ENCODE measurements at regions not wholly inside any gene's neighbourhood (a gene's known extent, or its start where the extent isn't known, plus 50 kb on each side); places are given as distances from the start of the nearest gene placed in this dataset.

DNA sequence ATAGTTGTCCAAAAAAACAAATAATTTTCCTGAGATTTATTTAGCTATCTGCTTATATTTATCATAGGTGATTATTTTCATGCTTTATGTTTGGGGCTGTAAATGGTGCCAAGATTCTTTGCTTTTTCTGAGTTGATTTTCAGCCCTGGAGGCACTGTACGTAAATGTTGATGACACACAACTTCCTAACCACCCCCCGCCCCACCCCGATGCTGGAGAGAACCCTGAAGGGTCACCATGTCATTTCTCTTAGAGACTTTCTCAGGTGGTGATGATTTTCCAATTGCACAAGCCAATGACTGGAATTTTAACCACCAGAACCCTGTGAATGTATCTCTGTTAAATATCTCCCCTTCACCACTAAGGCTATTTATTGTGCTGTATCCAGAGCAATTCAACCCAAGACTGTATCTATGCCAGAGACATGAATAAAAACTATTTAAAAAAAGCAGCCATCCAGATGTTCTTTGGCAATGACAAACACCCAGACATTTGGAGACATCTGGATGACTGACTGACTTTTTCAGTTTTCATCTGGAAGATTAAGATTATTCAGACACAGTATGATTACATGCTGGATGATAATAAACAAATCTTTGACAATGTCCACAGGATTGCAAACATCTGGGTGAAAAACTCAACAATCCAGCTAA is 346.0 kb downstream of the LMX1A start:
- Histone ChIP-seq H3K9me1 (ENCODE audit: control insufficient read depth, insufficient read depth, low read length) (no peaks in the 10 kb centered on the region), H3K27ac (ENCODE audit: extremely low read depth, low read depth, low read length) (no peak overlapping the region), H3K27me3 (ENCODE audit: control insufficient read depth in 2 of 2, insufficient read depth in 2 of 2, low read length in 2 of 2) (no peaks in the 10 kb centered on the region), H2AFZ (ENCODE audit: low read depth, low read length) (no peak overlapping the region), H4K20me1 (replicated peaks; ENCODE audit: control insufficient read depth, insufficient read depth, low read length) (no peaks in the 10 kb centered on the region), H3K9me3 (replicated peaks; ENCODE audit: control insufficient read depth, insufficient read depth, low read depth, low read length) (no peaks in the 10 kb centered on the region), H3K79me2 (ENCODE audit: control insufficient read depth, insufficient read depth, low read length) (no peaks in the 10 kb centered on the region), H3K4me3 (no peak overlapping the region), H3K4me2 (ENCODE audit: insufficient read depth, low read length) (no peak overlapping the region), H3K9ac (ENCODE audit: insufficient read depth in 1 of 2, low read depth in 2 of 2, low read length in 2 of 2) (no peak overlapping the region), H3K36me3 (ENCODE audit: control insufficient read depth, insufficient read depth, low read length) (no peaks in the 10 kb centered on the region), H3K4me1 (replicated peaks in 1 of 2; ENCODE audit: control insufficient read depth in 2 of 2, insufficient read depth in 2 of 2, low read length in 2 of 2) (no peaks in the 10 kb centered on the region)
- CTCF ChIA-PET (ENCODE audit: low intra/inter-chr PET ratio) = no interaction called here
- DNase-seq (ENCODE audit: extremely low read depth in 1 of 4, low spot score in 3 of 4) (no peak), FAIRE-seq (no peak), ATAC-seq (no peak)
- POLR2A ChIA-PET = no interaction called here
- BruUV-seq (replicated peaks) = no TSS peak
- intact Hi-C loops (cut with micrococcal nuclease) = no loop called here
- in situ Hi-C loops (cut with MboI) = no loop called here
- 4% methylated on average over 3 of the region's 3 CpGs for WGBS (ENCODE audit: insufficient coverage, low coverage, missing lambda C conversion rate)
- TF ChIP-seq ZNF583 (CRISPR knock-in tag; IDR thresholded peaks at IDR 0.05) (no peak), BMI1 (IDR thresholded peaks at IDR 0.05; ENCODE audit: low read length) (no peak), MXI1 (IDR thresholded peaks at IDR 0.05; ENCODE audit: low read depth, low read length) (no peak), NFRKB (IDR thresholded peaks at IDR 0.05; ENCODE audit: low read depth) (no peak), GABPB1 (CRISPR knock-in tag; IDR thresholded peaks at IDR 0.05) (no peak), KLF16 (IDR thresholded peaks at IDR 0.05) (no peak), RBM17 (IDR thresholded peaks at IDR 0.05; ENCODE audit: borderline replicate concordance, low read depth, low read length) (no peak), POU5F1 (IDR thresholded peaks at IDR 0.05; ENCODE audit: borderline replicate concordance, low read depth, low read length, partially characterized antibody) (no peak), ZNF263 (CRISPR knock-in tag; IDR thresholded peaks at IDR 0.05; ENCODE audit: borderline replicate concordance) (no peak), EZH2 (IDR thresholded peaks at IDR 0.05; ENCODE audit: borderline replicate concordance, low read depth, low read length) (no peak), NCOA4 (IDR thresholded peaks at IDR 0.05; ENCODE audit: partially characterized antibody) (no peak)
- TF ChIP-seq, protein P1, sequence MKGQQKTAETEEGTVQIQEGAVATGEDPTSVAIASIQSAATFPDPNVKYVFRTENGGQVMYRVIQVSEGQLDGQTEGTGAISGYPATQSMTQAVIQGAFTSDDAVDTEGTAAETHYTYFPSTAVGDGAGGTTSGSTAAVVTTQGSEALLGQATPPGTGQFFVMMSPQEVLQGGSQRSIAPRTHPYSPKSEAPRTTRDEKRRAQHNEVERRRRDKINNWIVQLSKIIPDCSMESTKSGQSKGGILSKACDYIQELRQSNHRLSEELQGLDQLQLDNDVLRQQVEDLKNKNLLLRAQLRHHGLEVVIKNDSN (CRISPR knock-in tag; IDR thresholded peaks at IDR 0.05) = no peak
- TF ChIP-seq, protein P2, sequence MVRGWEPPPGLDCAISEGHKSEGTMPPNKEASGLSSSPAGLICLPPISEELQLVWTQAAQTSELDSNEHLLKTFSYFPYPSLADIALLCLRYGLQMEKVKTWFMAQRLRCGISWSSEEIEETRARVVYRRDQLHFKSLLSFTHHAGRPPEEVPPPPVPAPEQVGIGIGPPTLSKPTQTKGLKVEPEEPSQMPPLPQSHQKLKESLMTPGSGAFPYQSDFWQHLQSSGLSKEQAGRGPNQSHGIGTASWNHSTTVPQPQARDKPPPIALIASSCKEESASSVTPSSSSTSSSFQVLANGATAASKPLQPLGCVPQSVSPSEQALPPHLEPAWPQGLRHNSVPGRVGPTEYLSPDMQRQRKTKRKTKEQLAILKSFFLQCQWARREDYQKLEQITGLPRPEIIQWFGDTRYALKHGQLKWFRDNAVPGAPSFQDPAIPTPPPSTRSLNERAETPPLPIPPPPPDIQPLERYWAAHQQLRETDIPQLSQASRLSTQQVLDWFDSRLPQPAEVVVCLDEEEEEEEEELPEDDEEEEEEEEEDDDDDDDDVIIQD (CRISPR knock-in tag; IDR thresholded peaks at IDR 0.05) = no peak
- TF ChIP-seq, protein P3, sequence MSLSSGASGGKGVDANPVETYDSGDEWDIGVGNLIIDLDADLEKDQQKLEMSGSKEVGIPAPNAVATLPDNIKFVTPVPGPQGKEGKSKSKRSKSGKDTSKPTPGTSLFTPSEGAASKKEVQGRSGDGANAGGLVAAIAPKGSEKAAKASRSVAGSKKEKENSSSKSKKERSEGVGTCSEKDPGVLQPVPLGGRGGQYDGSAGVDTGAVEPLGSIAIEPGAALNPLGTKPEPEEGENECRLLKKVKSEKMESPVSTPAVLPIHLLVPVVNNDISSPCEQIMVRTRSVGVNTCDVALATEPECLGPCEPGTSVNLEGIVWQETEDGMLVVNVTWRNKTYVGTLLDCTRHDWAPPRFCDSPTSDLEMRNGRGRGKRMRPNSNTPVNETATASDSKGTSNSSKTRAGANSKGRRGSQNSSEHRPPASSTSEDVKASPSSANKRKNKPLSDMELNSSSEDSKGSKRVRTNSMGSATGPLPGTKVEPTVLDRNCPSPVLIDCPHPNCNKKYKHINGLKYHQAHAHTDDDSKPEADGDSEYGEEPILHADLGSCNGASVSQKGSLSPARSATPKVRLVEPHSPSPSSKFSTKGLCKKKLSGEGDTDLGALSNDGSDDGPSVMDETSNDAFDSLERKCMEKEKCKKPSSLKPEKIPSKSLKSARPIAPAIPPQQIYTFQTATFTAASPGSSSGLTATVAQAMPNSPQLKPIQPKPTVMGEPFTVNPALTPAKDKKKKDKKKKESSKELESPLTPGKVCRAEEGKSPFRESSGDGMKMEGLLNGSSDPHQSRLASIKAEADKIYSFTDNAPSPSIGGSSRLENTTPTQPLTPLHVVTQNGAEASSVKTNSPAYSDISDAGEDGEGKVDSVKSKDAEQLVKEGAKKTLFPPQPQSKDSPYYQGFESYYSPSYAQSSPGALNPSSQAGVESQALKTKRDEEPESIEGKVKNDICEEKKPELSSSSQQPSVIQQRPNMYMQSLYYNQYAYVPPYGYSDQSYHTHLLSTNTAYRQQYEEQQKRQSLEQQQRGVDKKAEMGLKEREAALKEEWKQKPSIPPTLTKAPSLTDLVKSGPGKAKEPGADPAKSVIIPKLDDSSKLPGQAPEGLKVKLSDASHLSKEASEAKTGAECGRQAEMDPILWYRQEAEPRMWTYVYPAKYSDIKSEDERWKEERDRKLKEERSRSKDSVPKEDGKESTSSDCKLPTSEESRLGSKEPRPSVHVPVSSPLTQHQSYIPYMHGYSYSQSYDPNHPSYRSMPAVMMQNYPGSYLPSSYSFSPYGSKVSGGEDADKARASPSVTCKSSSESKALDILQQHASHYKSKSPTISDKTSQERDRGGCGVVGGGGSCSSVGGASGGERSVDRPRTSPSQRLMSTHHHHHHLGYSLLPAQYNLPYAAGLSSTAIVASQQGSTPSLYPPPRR (CRISPR knock-in tag; IDR thresholded peaks at IDR 0.05; ENCODE audit: borderline replicate concordance) = no peak
